ENCODE measurements at regions not wholly inside any gene's neighbourhood (a gene's known extent, or its start where the extent isn't known, plus 50 kb on each side); places are given as distances from the start of the nearest gene placed in this dataset.

DNA sequence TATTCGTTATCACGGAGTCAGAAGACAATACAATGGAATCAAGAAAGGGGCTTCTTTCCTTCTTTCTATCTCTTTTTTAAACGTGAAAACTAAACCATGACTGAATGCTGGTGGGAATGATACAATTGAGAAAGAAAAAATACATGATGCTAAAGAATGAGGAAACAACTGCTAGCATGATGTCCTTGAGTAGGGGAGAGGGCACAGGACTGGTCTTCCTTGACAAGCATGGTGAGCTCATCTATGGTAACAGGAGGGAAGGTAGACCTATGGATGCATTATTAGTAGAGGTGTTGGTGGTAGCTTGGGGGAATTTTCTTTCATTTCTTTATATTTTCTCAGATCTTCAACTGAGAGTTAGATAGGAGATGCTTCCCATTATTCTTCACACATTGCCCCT is 88.9 kb upstream of the COL1A2 start:
- CTCF ChIA-PET (ENCODE audit: partially characterized antibody), result interaction anchor here (0.8 to 1.3 kb wide), 6 partner anchors 8 to 98 kb away, joined by 3 to 10 read pairs (median 3); no protein-coding TSS in a partner anchor
- POLR2A ChIA-PET (ENCODE audit: partially characterized antibody), result no interaction called here

More for the DNA sequence above, 88.9 kb upstream of the COL1A2 start:
- Histone ChIP-seq H3K79me2 (ENCODE audit: control insufficient read depth in 1 of 2, insufficient read depth in 2 of 2, low read length in 2 of 2) (no peaks in the 10 kb centered on the region), H3K79me1 (ENCODE audit: low read depth, low read length) (no peaks in the 10 kb centered on the region), H3K9ac (replicated peaks in 1 of 4; ENCODE audit: extremely low read depth in 1 of 4, low read depth in 3 of 4, low read length in 3 of 4) (no peak overlapping the region), H3K4me1 (replicated peaks in 1 of 4; ENCODE audit: control insufficient read depth in 3 of 4, insufficient read depth in 4 of 4, low read length in 3 of 4) (peaks cover 3 to 18% (median 6%) of the 10 kb centered on the region in 4 experiments; a peak in 6 of 7 replicates), H3K56ac (replicated peaks; ENCODE audit: insufficient read length, low read depth, low read length) (no peak overlapping the region), H3K27me3 (replicated peaks in 1 of 4; ENCODE audit: control insufficient read depth in 3 of 4, extremely low read depth in 1 of 4, insufficient read depth in 3 of 4, low read length in 3 of 4) (no peaks in the 10 kb centered on the region), H3K4me3 (ENCODE audit: extremely low read depth in 1 of 4, insufficient read depth in 2 of 4, low read depth in 3 of 4, low read length in 4 of 4) (no peak overlapping the region), H3K23ac (ENCODE audit: insufficient read length) (no peak overlapping the region), H3K18ac (ENCODE audit: extremely low read depth, low read length) (no peak overlapping the region), H3K14ac (ENCODE audit: insufficient read length) (no peak overlapping the region), H4K91ac (replicated peaks; ENCODE audit: insufficient read length, low read length) (no peak overlapping the region), H2AK5ac (ENCODE audit: low read depth, low read length) (no peak overlapping the region), H2BK12ac (ENCODE audit: low read depth, low read length) (no peak overlapping the region), H2BK5ac (ENCODE audit: low read depth, low read length) (no peak overlapping the region), H2AFZ (ENCODE audit: low read length) (no peak overlapping the region), H4K20me1 (replicated peaks in 1 of 2; ENCODE audit: control insufficient read depth in 1 of 2, insufficient read depth in 2 of 2, low read length in 2 of 2) (no peaks in the 10 kb centered on the region), H3K23me2 (ENCODE audit: low read depth, low read length) (peaks cover 2% of the 10 kb centered on the region; the same call in 1 of the 2 replicates), H3K36me3 (ENCODE audit: control insufficient read depth in 2 of 4, insufficient read depth in 4 of 4, low read length in 3 of 4) (no peaks in the 10 kb centered on the region), H4K8ac (ENCODE audit: extremely low read depth, insufficient read depth, low read length) (no peak overlapping the region), H3K27ac (ENCODE audit: low read depth, low read length) (no peak overlapping the region), H4K5ac (ENCODE audit: insufficient read length, low read depth, low read length) (no peak overlapping the region), H3K9me3 (ENCODE audit: insufficient read depth in 2 of 2, low read depth in 1 of 2, low read length in 1 of 2) (no peaks in the 10 kb centered on the region), H3K4me2 (ENCODE audit: insufficient read depth in 1 of 2, low read depth in 2 of 2, low read length in 2 of 2) (no peak overlapping the region), H3K4ac (replicated peaks; ENCODE audit: insufficient read length, low read depth, low read length) (no peak overlapping the region), H2BK20ac (ENCODE audit: low read length) (no peak overlapping the region), H2BK15ac (ENCODE audit: low read length) (no peak overlapping the region), H2BK120ac (replicated peaks; ENCODE audit: low read depth, low read length) (no peak overlapping the region)
- no peak for FAIRE-seq
- no peak for TF ChIP-seq CREB1 (IDR thresholded peaks at IDR 0.05)
- TF ChIP-seq HDAC6 (IDR thresholded peaks at IDR 0.05; ENCODE audit: low read depth, low read length), result no peak
- 91% methylated on average over 3 of the region's 3 CpGs; no CpG with 5 or more reads in 1 of the 2 experiments for WGBS, 2 experiments (ENCODE audit: extremely low coverage in 1 of 2, insufficient coverage in 1 of 2, insufficient read length in 1 of 2, insufficient replicate concordance in 2 of 2, low coverage in 1 of 2, low lambda C conversion rate in 2 of 2, missing lambda C conversion rate in 1 of 2)
- no peak for DNase-seq (ENCODE audit: low read depth in 1 of 2, low spot score in 2 of 2)

All from H1 (cell line).